Left forelimb (tissue), 1 donor: ENCODE measurements at regions not wholly inside any gene's neighbourhood (a gene's known extent, or its start where the extent isn't known, plus 50 kb on each side); places are given as distances from the start of the nearest gene placed in this dataset.

Experiments
- DNase-seq: peaks from one replicate; pipeline ENCODE4 v3.0.0-alpha.2; 2018; ENCODE audit warnings: low spot score

DNA sequence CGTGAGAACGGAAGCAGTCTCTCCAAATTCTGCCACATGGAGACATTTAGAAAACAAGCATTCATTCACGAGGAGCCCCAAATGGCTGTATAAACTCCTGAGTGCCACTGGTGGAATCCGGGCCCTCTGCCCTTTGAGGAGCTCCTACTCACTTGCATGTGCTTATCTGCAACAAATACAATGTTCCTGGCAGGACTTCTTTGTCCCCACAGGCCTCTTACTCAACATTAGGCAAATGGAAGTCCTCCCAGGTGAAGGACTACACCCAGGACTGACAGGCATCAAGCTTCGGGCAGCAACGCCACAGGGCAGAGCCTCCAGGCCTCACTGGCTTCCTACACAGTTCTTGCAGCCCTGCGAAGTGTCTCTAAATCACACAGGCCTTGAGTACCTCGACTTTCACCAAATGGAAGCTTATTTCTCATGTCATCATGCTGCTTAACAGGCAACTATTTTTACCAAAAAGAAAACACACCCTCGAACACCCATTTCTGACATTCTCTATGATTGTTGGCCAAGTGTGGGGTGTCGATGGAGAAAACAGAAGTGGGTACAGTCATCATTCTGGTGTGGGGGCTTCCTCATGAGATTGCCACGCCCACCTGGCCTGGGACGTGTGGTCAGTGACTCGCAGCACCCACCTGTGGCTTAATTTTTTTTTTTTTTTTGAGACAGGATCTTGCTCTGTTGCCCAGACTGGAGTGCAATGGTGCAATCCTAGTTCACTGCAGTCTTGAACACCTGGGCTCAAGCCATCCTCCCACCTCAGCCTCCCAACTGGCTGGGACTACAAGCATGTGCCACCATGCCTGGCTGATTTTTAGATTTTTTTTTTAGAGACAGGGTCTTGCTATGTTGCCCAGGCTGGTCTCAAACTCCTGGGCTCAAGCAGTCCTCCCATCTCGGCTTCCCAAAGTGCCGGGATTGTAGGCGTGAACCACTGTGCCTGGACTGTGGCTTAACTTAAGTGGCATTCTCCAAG lies 186.8 kb upstream of the GLI2 start:
- DNase-seq, result no peak

DNA sequence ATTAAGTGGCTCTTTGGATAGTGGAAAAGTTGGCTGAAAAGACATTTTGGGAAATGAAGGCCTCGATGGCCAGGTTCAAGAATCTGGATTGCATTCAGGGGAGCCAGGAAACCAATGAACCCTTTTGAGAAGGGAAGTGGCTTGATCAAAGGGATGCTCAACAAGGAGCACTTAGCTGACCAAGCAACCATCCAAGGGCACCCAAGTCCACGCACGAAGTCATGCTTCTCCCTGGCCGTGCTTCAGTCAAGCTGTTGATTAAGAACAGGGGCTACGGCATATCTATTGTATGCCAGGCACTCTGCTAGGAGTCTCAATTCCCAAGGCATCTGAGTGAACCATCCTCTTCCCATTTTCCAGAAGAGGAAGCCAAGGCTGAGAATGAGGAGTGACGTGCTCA lies 185.8 kb upstream of the GLI2 start:
- DNase-seq, result no peak

DNA sequence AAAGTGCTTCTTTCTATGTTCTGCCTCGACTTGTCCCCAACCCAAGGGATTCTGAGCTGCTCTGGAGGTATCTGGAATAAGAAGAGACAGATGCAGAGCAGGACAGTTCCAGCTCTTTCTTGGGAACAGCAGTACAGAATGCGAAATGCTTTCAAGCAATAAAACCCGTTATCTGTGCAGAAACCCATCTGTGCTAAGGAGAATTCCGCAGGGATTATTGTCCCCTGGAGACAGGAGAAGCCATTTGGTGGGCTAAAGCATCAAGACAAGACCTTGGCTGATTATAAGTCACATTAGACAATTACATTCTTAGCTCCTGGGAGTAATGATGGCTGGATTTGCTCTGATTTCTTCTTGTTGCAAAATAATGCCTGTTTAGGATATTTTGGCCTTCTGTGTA lies 185.4 kb upstream of the GLI2 start:
- DNase-seq, result no peak

DNA sequence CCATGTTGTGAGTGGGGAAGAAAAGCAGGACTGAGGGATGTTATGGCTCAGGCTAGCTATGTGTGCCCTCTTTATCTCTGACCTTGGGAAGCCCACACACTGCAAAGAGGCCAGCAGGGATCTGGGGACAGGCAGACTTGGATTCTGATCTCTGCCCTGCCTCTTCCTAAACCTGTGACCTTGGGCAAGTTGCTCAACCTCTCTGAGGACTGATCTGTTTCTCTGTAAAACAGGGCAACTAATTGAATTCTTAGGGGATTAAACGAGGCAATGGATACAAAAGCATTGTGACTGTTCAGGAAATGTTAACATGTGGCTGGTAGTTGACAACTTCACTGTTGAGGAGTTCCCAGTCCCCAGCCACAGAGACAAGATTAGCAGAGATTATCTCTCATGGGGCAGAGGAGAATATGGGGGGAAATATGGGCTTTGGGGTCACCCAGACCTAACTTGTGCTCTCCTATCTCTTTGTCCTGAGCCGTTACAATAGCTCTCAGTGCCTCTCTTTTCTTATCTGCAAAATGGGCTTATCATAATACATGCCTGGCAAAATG lies 184.7 kb upstream of the GLI2 start:
- DNase-seq, result no peak

DNA sequence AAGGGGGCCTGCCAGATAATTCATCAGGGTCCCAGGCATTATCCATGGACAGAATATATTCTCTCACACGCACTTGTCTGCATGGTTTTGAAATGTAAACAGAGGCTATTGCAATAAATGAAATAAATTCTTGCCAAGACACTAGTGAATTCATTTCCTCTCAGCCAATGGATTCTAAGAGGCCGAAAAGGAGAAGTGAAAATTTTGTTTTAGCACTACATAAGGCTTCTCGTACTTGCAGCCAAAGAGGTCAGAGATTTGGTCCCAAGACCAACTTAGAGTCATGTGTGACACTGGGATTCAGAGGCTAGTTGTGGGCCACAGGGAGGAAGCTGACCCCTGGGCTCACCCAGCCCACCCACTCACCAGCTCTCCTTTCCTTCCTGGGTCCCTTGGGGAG lies 184.1 kb upstream of the GLI2 start:
- no peak for DNase-seq

DNA sequence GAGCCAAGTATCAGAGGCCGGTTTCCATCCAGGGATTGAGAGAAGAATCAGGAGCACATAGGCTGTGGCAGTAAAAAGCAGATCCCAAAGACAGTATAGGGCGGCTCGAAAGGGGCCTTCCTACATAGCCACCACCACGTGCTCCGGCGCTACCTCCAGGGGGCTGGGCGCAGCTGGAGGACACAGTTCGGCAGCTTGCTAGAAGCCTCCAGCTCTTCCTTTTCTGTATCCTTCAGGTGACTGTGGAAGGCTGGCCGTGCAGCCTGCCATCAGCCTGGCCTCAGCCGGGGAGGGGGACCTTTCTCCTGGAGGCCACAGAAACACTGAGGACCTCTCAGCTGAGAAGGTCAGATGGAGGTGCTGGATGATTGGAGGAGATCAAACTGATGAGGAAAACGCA lies 183.6 kb upstream of the GLI2 start:
- no peak for DNase-seq

DNA sequence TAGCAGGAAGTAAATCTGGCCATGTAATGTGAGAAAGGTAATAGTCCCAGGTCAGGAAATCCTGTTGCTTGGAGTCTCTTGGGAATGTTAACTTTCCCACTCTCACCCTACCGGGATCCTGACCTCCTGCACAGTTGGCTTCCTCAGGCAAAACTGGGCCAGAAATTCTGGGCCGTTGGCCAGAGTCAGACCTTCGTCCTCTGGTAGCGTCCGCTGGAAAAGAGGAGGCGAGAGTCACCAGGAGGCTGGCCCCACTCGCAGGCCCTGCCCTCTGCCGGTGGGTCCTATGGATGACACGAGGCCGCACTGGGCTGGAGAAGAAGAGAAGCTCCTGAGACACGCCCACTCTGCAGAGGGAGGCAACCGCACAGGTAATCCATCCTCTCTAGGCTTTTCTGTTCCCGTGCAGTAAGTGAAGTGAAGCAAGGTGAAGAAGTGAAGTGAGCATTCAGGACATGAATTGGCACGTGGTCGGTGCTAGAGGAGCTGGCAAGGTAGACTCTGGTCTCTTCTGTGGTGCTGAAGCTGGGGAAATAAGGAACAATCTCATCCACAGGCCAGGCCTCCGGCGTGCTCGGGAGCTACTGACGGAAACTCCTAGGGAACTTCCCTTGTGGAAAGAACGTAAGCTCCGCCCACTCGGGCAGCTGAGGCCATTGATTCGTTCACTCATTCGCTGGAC lies 182.7 kb upstream of the GLI2 start:
- DNase-seq, result no peak

DNA sequence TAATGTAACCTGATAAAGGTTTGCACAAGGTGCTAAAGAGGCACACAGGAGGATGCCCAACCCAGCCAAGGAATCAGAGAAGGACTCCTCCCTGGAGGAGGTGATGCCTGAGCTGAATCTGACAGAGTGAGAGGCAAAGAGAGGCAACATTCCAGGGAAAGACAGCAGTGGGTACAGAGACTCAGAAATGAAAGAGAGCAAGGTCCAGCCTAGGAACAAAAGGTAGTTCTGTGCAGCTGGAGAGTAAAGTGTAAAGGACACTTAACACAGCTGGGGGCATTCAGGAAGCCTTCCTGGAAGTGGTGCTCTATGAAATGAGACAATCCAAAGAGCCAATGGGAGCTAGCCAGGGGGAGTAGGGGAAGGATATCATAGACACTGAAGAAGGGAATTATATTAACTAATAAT lies 181.0 kb upstream of the GLI2 start:
- DNase-seq, result no peak

DNA sequence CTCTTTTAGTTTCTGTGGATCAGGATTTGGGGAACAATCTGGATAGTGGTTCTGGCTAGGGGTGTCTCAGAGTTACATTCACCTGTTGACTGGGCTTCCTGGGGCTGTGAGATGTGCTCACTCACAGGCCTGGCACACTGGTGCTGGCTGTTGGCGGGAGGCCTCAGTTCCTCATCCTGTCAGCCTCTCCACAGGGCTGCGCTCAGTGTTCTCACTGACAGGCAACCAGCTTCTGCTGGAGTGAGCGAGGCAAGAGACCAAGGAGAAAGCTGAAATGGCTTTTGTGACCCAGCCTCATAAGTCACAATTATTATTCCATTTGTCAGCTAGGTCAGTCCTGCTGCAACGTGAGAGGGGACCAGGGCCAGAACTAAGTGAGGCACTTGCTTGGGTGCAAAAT lies 180.6 kb upstream of the GLI2 start:
- no peak for DNase-seq

DNA sequence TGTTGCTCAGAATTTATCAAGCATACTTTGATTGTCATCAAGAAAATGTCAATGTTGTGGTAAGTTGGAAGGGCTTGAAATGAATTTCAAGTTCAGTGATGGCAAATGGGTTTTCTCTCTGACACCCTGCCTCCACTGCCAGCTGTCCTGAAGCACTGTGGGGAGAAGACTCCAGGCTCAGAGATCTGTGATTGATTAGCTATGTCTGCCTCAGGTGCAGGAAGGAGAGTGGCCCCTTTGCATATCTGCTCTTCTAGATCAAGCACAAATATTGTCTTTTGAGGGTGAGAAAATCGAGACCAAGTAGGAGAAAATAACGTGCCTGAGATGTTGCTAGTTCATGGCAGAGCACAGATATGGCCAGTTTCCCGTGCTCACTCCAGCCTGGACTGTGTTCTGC lies 178.8 kb upstream of the GLI2 start:
- DNase-seq, result no peak

DNA sequence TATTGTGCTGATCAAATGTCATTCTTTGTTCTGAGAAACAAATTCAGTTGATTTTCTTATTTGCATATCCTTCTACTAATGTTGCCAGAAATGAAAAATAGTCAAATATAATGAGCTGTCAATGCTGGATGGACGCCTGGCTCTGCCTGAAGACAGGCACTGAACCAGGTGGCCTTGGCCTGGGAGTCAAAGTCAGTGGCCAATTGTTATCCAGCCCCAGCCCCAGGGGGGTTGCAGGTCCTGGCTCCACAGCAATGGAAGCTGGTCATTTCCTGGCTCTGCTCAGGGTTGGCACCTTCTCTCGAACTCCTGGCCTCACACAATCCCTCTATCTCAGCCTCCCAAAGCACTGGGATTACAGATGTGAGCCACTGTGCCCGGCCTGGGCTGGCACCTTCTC lies 176.8 kb upstream of the GLI2 start:
- DNase-seq, result no peak

DNA sequence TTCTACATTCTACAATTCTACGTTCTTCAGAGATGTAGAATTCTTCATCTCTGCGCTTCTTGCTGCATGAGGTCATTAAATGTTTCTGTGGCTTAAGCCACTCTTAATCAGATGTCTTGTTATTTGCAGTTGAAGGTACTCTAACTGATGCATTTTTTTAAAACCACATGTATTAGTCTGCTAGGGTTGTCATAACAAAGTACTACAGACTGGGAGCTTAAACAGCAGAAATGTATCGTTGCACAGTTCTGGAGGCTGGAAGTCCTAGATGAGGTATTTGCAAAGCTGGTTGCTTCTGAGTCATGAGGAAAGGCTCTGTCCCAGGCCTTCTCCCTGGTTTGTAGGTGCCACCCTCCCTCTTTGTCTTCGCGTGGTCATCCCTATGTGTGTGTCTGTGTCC lies 176.3 kb upstream of the GLI2 start:
- DNase-seq, result no peak

DNA sequence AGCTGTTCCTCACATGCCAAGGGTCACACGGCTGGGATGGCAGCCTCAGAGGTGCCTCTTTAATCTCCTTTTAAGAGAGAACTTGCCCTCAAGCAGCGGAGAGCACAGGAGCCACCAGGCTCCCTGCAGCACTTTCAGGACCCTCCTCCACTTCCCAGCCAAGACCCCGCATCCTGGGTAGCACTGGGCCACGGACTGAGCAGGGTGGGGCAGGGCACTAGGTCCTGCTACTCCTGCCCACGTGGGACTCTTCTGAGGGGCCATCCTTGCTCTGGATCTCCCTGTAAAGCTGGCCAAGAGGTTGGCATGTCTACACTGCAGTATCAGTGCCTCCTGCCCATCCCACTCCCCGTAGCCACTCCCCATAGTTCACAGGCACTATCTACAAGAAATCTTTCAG lies 175.3 kb upstream of the GLI2 start:
- DNase-seq, result no peak

DNA sequence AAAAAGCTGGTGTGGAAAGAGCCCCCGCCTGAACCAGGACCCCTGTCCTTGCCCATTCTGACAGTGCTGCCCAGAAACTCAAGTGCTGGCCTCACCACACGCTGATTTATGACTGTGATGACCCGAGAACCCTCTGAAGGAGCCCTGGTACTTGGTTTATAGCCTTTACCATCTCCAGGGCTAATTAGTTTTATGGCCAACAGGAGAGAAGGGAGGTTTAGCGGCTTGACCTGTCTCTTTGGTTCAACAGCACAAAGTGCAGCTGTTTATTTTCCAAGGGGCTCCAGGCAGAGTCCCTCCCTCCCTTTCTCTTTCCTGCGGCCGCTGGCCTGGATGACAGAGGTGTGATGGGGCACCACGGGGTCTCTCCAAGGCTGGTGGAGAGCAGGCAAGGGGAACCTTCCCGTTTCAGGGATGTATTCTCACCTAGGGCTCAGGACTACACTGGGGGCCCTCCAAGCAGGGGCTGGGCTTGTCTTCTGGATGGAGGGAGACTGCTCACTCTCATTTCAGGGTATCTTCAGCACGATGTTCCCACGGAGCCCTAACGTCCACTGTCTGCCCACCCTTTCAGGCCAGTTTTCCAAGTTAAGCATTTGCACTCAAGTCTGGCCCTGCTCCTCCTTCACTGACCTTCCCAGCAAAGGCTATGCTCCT lies 174.2 kb upstream of the GLI2 start:
- DNase-seq, result no peak

DNA sequence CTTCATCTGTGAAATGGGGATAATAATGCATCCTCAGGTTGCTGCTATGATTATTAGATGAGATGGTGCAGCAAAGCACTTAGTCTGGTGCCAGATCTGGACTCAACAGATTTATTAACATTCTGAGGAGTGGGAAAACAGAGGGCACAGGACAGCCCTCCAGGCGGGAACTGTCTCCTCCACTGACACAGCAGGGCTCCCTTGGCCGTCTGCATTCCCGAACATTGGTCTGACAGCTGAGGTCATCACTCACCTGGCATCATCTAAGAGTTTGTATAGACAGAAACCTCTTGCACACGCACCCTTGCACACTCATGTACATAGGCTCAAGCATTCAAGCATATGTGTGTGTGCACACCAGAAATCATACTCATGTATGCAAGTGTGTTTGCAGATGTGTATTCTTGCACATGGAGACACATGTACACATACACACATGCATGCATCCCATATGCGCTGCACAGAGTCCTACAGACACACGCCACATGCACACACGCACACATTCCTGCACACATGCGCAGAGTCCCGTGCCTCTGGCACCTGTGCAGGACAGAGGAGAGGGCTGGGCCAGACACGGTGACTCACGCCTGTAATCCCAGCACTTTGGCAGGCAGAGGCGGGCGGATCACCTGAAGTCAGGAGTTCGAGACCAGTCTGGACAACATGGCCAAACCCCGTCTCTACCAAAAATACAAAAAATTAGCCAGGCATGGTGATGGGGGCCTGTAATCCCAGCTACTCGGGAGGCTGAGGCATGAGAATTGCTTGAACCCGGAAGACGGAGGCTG lies 173.3 kb upstream of the GLI2 start:
- no peak for DNase-seq

DNA sequence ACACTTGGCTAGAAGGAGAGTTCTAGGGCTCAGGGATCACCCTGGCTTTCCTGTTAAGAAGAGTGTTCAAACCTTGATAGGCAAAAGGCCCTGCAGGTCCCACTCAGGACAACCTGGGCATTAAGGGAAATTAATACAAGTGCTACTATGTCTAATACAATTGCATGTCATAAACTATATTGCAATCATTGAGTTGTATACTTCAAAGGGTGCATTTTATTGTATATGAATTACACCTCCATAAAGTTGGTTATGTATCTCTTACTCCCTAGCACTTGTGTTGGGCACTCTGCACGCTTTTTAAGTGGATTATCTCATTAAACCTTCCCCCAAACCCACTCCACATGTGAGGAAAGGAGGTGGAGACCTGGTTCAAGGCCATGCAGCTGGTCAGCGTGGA lies 172.1 kb upstream of the GLI2 start:
- no peak for DNase-seq

DNA sequence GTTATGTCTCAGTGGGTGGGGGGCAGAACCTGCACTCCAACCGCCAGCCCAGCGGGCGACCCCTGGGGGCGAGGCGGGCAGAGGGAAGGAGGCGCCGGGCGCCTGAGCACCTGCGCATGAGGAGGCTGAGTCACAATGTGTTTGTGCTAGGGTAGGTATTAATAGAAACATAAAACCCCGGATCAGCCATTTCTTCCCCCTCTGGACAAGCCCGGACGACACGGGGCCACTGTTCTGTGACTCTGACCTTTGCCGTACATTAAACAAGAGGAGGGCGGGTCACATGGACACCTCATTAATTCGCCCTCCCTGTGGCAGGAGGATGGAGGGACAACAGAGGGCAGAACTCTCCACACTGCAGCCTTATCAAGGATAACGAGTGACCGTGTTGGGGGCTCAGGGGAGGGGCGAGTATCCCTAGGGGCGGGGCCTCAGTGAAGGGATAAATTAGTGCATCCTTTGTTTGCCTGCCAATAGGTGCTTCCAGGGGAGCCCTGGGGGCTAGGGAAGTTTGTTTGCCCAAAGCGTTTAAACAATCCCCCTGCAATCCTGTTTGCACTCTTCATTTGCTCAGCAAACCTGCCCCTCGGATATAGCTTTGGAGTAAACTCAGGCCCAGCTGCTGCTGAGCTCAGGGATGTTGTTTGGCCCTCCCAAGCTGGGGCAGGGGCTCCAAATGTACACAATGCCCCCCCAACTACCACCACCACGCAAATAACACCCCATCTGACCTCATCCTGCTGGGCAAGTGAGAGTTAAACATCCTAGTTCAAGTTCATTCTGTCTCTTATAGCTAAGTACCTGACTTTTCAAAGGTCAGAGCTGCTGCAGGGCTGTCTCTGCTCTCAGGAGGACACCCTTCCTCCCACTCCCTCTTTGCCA lies 171.2 kb upstream of the GLI2 start:
- DNase-seq, result no peak

DNA sequence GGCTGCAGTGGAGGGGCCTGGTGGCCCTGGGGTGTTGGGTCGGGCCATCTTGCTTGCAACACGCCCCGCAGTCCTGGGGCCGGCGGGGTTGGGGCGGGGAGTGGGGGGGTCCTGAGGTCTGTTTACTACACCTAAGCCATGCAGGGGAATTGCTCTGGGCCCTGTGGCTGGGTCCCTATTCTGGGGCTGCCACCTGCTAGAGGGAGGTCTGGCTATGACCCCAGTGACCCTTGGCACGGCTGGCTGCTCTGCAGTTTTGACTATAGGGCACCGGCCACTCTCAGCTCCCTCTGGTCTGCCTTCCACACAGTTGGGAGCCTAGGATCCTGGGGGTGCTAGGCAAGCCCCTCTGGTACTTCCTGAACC lies 170.6 kb upstream of the GLI2 start:
- no peak for DNase-seq

DNA sequence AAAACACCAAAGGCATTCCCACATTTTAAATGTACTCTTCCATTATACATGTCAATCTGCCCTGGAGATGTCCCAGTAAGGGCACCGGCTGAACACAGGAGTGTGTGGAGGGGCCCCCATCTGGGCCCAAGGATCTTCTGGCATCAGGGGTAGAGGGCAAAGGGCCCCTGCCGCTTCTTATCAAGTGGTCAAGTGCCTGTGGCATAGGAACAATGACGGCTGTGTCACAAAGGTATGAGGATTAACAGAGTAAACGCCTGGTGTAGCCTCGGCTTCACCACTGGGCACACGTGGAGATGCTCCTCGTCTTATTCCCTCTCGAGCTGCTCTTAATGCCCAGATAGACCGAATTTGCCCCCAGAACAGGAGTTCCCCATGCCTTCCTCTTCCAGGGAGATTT lies 169.7 kb upstream of the GLI2 start:
- no peak for DNase-seq

DNA sequence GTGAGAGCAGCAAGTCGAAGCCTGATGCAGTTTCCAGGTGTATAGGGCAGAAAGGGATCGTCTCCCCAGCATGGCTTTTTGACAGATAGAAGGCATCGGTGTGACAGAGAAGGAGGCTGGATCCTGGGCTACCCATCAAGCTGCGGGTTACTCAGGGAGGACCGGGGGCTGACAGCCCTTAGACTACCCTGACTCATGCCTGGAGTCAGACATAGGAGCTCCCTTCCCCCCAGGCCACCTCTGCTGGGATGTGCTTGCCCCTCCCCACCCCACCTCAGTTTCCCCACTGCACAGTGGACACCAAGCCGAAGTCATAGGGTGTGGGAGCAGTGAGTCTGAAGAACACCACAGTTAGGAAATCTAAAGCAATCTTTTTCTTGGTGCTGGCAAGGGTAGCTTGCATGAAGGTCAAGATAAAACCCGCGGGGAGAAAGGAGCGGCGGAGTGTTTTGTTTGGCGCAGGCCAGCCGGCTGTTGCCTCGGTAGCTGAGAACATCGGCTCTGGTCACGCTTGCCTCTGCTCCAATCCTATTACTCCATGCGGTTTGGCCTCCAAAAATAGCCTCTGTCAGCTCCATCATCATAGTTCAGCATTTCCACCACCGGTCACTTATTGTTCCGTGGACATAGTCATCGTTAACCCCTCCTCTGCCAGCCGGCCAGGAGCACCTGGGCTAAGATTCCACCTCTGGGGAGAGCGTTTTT lies 169.2 kb upstream of the GLI2 start:
- DNase-seq, result no peak
